Fibroblast of skin of right biceps (primary cell): ENCODE measurements at regions not wholly inside any gene's neighbourhood (a gene's known extent, or its start where the extent isn't known, plus 50 kb on each side); places are given as distances from the start of the nearest gene placed in this dataset.

Experiments
- DNase-seq: peaks from one replicate; pipeline ENCODE4 v3.0.0-alpha.2; 2013

DNA sequence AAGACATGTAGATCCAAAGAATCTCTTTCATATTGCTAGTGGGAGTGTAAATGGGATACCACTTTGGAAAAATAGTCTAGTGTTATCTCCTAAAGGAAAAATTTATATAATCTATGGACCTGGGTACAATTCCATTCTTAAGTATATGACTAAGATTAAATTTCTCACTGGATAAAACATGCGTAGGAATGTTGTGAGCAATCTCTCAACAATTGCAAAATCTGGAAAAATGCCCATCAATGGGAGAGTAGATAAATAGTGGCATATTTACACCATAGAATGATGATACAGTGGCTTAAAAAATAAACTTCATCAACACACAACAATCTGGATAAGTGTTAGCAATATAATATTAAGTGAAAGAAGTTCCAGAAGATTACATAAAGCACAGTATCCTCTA lies 469.5 kb downstream of the MAN2A1 start:
- peak; percentile 88 for DNase-seq

DNA sequence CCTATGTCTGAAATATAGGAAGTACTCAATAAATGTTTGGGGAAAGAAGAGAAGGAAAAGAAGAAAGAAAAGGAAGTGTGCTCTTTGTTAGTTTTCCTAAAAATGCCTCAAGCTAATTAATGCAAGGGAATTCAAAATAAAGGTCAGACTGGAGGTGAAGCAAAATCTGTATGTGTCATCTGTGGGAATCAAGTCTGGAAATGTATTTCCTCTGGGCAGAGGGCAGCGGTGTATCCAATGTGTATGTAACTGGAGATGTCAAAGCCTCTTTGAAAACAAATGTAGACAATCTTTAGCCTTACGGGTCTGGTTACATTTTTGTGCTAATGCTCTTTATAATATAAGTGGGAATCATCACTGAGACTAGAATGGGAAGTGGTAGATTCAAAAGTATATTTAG lies 471.4 kb downstream of the MAN2A1 start:
- peak; percentile 12 for DNase-seq

DNA sequence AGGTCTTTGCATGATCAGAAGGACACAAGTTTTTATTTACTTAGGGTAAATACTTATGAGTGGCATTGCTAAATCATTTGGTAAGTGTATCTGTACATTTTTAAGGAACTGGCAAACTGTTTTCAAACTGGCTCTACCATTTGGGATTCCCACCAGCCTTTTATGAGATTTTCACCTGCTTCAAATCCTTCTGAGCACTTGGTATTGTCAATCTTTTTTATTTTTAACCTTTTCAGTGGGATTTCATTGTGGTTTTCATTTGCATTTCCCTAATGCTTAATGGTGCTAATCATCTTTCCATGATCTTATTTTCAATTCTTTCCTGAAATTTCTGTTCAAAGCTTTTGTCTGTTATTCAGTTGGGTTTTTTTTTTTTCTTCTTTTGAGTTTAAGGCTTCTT lies 475.6 kb downstream of the MAN2A1 start:
- DNase-seq = no peak

DNA sequence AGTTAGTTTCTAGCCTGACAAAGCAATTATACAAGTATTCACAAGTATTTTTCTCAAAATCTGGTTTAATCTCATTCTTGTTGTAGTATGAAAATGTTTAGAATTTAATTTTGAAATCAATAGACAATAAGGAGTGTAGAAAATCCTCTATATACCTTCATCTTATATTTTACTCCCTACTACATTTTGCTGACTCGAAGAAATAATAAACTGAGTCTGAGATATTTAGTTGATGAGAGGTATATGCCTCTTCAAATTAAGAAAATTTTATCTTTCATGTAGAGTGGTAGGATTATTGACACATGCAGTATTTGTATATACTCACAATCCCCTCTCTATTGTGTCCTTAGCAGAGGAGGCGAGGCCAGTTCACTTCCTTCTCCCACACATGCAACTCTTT lies 477.7 kb downstream of the MAN2A1 start:
- DNase-seq = no peak

DNA sequence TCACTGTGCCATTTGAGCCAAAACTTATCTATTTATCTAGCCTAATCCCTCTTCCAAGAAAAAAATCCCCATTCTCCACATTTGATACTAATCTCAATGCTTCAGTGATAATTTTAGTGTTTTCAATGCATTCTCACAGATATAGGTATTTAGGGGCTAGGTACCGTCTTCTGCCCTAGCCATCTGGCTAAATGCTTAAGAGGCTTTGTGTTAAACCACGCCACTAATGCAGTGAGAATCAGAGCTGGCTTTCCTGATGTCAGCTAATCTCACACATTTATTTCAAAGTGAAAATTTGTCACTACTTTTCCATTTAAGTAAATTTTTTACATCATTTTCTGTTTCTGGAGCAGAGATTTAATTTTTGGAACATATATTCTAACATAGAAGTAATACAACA lies 479.7 kb downstream of the MAN2A1 start:
- DNase-seq = no peak

DNA sequence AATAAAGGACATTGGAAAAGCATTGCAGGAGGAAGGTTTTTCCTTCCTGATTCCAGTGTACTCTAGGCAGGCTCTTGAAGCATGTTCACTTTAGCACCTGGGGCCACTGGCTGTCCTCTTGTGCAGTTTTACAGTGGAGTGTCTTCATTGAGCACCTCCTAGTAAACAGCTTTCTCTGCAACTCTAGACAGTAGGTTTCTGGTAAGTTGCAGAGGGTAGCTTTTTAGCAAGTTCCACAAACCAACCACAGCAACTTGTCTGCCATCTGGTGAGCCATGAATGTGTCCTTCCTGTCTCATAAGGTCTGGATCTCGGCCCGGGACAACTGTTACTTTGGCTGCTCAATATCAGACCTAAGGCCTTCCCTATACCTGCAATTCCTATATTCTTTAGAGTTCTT lies 488.0 kb downstream of the MAN2A1 start:
- no peak for DNase-seq

DNA sequence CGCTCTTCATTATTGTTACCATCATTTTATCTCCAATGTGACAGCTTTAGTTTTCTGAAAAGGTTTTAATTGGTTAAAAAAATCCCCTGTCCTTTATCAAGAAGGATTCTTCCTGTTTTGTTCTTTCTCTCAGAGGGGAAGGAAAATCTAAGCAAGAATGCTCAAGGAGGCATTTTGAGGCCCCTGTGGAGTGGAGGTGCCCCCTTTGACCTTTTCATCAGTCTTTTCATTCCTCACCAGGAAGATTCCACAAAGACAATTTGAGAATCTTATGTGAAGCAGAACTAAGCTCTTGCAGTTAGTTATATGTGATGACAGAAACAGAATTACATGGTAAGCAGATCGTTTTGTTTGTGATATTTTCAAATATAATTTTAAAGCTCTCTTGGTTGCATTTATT lies 489.6 kb downstream of the MAN2A1 start:
- DNase-seq = no peak

DNA sequence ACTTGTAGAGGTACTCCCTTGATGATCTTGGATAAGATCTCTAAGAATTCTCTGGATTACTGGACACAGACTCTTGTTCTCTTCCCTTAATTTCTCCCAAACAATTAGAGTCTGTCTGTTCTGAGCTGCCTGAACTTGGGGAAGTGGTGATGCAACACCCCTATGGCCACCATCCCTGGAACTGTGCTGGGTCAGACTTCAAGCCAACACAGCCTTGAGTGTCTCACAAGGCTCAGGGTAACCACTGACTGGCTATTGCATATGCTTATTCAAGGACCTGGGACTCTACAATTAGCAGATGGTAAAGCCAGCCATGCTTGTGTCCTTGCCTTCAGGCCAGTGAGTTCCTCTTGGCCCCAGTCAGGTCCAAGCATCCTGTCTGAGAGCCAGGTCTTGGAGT lies 504.5 kb downstream of the MAN2A1 start:
- no peak for DNase-seq

DNA sequence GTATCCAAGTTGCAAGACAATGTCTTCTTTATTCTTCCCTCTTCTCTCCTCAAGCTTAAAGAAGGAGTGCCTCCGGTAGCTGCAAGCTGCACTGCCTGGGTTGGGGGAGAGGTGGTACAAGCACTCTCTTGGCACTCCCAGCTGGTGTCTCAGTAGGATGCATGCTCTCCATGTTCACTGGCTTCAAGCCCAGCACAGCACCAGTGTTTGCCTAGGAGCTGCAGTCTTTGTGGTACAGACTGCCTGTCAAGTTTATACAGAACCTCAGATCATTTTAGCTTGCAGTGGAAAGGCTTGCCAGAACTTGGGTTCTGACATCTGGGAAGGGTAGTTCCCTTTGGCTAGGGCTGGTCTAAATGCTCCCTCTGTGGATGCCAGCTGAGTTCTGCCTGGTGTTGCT lies 505.6 kb downstream of the MAN2A1 start:
- no peak for DNase-seq

DNA sequence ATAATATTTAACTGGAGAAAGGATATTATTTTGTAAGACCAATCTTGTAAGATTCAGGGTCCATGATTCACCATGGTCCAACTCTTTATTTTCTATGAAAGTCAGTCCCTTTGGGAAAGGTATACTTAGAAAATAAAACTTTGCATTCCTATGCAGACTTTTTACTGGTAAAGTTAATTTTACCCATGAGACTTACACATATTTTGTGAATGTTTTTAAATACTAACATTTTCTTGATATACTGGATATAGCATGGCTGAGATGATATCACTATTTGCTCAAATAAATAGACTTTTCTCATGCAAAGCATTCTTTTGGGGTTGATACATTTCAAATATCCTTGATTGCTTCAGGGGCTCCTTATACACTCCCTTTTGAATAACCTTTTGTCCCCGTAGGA lies 512.1 kb downstream of the MAN2A1 start:
- DNase-seq = peak; percentile 43

DNA sequence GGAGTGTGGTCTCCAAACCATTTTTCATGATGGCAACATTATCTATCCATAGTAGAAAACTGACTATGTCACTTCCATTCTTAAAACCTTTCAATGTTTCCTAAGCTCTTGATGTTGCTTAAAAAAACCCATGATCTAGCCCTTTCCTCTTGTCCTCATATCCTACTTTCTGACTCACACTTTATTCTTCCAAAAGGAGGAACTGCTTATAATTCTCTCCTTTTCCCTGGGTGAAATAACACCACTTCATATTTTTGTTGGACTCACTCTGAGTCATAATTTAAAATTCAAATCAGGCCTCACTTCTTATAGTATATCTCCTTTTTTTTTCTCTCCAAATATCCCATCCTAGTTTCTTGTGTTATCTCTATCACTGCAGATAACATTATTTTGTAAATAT lies 513.9 kb downstream of the MAN2A1 start:
- DNase-seq = peak; percentile 58

DNA sequence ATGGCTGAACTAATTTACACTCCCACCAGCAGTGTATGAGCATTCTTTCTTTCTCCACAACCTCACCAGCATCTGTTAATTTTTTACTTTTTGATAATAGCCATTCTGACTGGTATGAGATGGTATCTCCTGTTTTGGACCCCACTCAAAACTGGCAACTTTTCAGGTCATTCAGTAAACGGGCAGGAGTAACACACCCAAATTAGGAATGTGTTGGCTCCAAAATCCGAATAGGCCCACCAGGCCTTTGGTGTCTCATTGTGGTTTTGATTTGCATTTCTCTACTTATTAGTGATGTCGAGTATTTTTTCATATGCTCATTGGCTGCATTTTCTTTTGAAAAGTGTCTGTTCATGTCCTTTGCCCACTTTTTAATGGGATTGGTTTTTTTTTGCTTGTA lies 517.1 kb downstream of the TMEM232 start:
- no peak for DNase-seq

DNA sequence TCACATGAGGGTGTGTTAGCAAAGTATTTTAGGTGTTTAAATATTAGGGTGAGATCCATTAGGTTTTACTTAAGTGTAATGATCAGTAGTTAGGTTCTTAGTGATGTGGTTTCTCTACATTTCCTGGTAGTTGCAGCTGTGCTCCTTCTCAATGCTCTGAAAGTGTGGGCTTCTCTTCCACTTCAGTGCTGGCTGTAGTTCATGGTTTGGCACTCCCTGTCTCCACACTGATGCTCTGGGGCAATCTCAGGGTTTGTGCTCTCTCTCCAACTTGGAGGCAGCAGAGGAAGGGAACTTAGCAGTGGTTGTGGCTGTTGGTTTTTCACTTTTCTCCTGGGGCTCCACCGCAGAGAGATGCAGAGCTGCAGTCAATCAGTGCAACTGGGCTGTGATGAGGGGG lies 507.5 kb downstream of the TMEM232 start:
- no peak for DNase-seq

DNA sequence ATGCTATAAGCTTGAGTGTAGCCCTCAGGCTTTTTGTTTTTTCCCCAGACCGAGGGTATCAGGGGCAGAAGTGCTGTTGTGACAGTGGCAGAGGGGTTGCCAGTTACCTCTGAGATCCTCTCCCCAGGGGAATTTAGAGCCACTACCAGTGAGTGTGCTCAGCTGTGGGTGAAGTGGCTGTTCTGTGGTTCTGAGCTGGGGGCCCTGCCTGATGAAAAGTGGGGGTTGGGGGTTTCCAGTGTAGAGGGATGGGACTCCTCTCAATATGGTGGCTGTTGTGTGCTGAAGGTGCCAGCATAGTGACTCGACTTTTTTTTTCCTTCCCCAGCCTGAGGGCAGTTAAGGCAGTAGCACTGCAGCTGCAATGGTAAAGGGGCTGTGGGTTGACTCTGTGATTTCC lies 506.7 kb downstream of the TMEM232 start:
- no peak for DNase-seq

DNA sequence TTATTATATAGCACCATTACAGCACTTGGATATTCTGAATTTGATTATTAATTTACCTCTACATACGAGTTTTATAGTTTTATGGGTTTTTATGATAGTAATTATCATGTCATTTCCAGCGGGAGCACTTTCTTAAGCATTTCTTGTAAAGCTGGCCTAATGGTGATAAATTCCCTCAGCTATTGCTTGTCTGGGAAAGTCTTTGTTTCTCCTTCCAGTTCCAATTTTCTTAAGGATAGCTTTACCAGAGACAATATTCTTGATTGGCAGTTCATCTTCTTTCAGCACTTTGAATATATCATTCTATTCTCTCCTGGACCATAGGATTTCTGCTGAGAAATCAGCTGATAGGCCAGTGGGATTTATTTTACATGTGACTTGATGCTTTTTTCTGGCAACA lies 505.4 kb downstream of the TMEM232 start:
- no peak for DNase-seq

DNA sequence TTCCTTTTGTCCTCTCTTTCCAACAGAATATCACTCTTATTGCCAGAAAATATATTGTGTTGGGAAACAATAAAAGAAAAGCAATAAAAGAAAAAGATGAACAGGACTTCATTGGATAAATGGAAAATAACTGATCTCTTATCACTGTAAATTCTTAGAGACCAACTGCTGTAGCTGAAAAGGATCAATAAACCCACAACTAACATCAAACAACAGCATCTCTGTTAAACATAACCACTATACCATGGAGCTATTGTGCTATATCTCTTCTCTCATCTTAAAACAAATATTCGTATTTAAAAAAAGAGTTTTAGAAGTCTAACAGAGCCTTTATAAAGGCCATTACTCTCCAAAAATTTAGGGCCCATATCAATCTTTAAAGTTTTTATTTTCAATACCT lies 502.4 kb downstream of the TMEM232 start:
- no peak for DNase-seq

DNA sequence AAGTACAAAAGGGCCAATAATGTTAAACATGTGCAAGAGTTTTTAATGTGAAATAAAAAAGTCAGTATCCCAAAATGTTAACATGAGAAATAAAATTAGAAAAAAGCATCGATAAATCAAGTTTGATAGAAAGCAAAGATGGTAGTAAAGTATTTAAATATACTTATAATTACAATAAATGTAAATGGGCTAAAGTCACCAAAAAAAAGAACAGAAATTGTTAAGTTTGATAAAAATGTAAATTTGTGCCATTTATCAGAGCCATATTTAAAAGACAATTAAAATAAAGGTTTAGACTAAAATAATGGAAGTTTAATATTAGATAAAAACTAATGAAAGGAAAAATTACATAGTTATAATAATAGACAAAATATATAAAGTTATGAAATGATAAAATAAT lies 500.5 kb downstream of the TMEM232 start:
- DNase-seq = no peak

DNA sequence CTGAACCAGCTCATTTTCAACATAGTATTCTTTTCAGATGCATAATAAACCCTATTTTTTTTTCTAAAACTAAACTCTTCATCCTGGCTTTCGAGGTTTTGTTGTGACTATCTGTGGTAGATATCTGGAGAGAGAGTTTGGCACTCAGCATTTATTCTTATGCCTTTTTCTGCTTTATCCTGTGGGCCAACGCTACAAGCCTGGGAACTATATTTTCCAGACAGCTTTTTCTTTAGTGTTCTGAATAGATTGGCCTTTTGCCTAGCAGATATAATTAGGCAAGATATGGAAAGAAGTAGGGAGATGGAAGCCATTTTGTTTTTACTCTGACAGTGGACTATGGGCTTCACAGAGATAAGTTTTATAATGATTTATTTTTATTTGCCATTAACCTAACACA lies 486.7 kb downstream of the TMEM232 start:
- DNase-seq = no peak

DNA sequence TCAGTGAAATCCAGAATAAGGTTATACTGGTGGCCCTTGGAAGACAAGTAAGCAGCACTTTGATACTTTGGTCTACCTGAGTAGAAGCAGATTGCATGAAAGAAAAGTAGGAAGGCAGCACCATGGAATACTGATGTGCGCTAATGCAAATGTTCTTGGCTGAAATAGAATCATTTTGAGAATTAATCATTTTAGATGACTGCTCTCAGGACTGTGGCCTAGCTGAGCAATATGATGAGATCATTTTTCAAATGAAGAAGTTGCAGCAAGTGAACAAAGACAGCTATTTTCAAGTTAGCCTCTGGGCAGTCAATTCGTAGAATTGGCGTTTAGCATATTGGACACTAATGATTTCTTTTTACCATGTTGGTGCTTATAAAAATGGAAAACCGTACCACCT lies 483.5 kb downstream of the TMEM232 start:
- no peak for DNase-seq

DNA sequence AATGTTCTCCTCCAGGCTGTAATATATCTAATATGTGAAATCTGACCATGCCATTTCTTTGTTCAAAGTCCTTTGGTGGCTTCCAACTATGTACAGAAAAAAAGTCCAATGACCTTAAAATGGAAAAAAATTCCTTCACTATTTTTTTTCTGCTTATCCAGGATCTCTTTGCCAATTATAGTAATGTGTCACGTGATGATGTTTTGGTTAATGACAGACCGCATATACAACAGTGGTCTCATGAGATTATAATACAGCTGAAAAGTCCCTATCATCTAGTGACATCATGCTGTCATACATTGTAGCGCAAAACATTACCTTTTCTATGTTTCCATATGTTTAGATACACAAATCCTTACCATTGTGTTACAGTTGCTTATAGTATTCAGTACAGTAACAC lies 477.6 kb downstream of the TMEM232 start:
- DNase-seq = no peak

DNA sequence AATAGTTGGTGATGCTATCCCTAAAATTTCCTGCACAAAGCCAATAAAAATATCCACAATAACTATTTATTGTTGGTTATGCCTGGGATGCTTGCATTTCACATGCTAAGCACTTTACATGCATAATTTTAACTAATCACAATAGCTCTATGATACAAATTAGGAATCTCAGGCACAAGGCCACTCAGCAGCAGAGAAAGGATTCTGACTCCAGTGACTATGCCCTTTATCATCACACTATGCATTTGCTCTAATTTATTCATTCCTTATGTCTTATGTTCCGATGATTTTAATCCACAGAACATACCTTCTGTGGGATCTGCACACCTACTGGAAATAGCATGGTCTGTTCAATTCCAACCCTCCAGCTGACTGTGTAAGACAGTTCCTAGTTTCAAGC lies 476.1 kb downstream of the TMEM232 start:
- no peak for DNase-seq

DNA sequence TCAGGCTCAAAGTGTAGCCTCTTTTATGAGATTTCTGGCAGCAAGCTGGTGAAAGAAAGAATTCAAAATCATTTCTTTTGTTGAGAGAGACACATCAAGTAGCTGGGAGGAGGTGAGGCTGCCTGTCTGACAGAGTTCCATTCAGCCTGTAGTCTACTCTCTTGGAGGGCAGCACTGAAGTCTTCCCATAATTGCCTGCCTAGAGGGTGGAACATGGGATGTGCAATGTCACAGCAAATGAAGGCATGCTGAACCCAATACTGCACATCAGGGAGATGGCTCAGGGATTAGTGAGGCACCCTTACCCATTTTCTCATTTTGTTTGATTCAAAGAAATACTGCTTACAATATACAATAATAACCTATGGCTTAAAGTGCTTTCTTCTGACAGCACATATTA lies 475.7 kb downstream of the TMEM232 start:
- no peak for DNase-seq

DNA sequence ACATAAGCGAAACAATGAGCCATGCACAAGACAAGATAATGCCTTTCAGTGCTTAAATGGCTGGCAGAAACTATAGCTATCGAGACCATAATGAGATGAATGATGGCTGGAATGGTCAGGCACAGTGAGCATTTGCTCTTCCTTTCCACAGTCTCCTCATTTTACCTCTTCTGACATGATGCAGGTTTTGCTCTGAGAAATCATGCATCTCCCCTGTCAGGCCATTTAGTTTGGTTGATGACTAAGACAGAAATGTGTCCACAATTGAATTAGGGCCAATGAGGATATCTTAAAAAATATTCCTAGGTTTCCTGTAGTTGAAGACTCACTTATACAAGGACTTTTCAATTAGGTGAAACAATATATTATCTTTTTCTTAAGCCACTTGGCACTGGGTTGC lies 475.1 kb downstream of the TMEM232 start:
- peak; percentile 76 for DNase-seq

DNA sequence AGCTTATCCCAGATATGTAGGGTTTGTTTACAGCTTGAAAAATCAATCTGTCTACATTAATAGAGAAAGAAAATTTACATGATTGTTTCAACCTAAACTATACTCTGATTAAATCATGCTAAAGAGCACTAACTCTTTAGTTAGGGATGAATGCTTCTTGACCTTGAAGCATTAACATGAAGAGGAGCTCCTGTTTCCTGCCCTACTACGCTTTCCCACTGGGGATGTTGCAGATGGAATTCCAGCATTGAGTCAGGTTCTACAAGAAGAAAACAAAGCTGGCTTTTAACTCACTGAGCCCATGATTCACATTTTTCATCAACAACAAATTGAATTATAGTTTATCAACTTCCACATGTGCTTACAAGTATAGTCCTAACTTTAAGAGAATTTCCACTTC lies 471.3 kb downstream of the TMEM232 start:
- DNase-seq = peak; percentile 16

DNA sequence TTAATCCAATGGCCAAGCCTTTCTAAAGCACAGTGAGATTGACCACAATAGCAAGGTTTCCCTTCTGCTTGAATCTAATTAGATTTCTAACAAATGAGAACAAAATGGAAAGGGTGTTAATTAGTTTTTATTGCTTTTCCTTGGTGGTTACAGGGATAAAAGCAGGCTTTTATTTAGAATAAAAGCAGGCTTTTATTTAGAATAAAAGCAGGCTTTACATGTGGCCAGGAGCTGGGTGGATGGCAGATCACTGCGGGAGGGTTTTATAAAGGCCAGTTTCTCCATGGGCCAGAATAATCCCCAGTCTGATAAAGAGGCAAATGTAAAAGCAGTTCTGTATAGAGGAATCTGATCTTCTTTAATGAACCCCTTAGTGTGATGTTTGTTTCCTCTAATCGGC lies 470.2 kb downstream of the TMEM232 start:
- DNase-seq = no peak

DNA sequence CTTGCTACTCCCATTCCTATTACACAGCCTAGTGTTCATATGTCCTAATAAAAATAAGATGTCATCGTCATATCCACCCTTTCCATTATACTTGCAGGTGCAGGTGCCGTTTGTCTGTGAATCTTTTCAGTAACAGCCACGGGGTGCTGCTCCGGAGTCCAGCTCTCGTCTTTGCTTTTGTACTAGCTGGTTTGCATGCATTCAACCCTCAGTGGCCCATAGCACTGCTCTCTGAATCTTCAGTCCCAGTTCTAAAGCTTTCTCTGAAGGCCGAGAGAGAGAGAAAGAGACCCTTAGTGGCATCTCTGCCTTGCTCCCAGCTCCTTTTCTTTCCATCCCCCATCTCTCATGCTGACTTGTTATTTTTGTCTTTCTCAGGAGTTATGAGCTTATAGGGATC lies 468.5 kb downstream of the TMEM232 start:
- no peak for DNase-seq
